Tongue (tissue), 1 donor: ENCODE measurements at regions not wholly inside any gene's neighbourhood (a gene's known extent, or its start where the extent isn't known, plus 50 kb on each side); places are given as distances from the start of the nearest gene placed in this dataset.

ENCODE experiments used
- DNase-seq: peaks from one replicate; pipeline ENCODE4 v3.0.0-alpha.2; 2015

- peak; percentile 58 for DNase-seq
These were observed 466.6 kb upstream of the COBL start for GRCh38 chr7:51783241-51783640.

DNA sequence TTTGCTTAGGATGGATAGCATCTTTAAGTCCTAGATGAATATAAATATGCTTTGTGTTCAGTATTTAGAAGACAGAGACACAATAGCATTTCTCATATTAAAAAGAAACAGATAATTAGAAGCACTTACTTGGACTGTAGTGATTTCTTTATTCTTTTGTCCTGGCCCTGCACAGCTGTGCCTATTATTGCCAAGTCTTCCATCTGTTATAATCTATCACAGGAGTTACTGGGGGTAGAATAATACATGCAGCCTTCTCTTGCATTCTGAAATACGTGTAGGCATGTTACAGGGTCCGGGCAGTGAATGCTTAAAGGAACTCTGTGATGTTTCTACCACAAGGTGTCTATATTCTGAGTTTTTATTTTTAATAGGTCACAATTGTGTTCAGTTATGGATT is 461.5 kb upstream of the COBL start:
- peak; percentile 77 for DNase-seq

GRCh38 chr7:51774178-51774577 is 457.6 kb upstream of the COBL start:
- no peak for DNase-seq

DNA sequence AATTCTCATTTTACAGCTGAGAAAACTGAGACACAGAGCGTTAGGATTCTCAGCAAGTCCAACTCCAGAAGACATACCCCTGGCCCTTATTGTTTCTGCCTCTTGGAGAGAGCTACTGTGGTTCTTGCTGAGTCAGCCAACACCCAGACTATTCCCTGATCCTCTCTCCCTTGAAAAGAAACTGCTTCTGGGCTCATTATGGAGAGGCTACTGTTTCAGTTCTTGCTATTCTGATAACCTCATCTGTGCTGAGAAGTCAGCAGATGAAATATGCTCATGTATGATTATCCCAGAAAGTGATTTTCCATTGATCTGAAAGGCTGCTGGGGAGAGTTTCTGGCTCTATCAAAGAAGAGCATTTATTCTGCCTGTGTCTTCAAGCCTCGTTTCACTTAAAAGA is 455.6 kb upstream of the COBL start:
- no peak for DNase-seq

DNA sequence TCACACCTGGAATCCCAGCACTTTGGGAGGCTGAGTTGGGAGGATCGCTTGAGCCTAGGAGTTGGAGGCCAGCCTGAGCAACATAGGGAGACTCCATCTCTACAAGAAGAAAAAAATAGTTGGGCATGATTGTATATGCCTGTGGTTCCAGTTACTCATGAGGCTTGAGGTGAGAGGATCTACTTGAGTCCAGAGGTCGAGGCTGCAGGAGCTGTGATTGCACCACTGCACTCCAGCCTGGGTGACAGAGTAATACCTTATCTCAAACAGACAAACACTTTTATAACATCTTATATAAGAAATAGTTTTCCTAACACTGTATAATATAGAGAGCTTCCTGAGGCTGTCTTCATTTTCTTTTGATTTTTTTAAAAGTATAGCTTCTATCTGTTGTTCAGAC is 448.4 kb upstream of the COBL start:
- DNase-seq, result no peak

GRCh38 chr7:51759985-51760384 is 443.4 kb upstream of the COBL start:
- DNase-seq, result no peak

DNA sequence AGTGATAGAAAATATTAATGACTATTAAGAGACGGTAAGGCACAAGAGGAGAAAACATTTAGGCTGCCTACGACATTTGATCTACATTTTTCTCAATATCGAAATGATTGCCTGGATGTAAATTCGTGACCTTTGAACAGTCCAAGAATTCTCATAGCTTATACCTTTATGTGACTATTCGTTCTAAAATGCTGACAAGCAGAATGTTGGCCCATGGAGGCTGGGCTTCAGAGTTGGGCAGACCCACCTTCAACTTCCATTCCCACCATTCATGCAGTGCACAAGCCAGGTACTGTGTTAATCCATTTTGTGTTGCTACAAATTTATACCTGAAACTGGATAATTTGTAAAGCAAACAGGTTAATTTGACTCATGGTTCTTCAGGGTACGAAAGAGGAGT is 441.4 kb upstream of the COBL start:
- no peak for DNase-seq

DNA sequence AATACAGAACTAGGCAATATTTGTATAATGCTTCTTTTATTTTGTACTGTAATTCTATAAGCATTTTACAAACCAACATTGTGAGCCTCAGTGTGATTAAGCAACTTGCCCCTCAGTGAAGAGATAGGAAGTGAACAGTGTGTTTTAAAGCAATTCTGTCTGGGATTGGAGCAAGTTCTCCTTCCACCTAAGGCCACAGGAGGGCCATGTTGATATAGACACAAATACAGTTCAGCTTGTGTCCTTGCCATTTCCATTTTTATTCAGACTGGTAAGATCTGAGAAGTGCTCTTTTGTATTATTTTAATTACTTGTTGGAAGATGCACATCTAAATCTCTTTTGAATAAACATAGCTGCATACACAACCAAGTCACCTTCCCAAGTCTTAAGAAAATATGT is 416.3 kb upstream of the COBL start:
- no peak for DNase-seq

GRCh38 chr7:51732116-51732515 is 415.5 kb upstream of the COBL start:
- no peak for DNase-seq

- no peak for DNase-seq
These were observed 414.5 kb upstream of the COBL start for GRCh38 chr7:51731075-51731474.

DNA sequence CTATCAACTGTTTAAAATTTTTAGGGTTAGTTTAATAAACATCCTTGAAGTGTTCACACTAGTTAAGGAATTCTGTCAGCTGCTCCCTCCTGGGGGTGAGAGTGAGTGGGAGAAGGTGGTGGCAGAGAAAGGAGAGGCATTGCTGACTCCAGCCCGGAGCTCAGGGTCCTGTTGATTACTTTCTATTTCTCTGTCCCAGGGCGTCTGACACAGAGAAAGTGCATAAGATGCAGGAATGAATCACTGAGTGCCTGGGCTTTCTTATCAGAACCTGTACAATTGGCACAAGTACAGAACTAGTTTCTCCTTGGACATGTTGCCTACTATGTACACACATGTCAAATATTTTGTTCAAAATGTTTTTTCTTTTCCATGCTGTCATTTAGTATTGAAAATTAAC is 410.8 kb upstream of the COBL start:
- no peak for DNase-seq

GRCh38 chr7:51706851-51707250 is 390.2 kb upstream of the COBL start:
- DNase-seq, result no peak

GRCh38 chr7:51705701-51706100 is 389.1 kb upstream of the COBL start:
- no peak for DNase-seq

GRCh38 chr7:51702673-51703072 is 386.1 kb upstream of the COBL start:
- no peak for DNase-seq

GRCh38 chr7:51701935-51702334 is 385.3 kb upstream of the COBL start:
- DNase-seq, result no peak

DNA sequence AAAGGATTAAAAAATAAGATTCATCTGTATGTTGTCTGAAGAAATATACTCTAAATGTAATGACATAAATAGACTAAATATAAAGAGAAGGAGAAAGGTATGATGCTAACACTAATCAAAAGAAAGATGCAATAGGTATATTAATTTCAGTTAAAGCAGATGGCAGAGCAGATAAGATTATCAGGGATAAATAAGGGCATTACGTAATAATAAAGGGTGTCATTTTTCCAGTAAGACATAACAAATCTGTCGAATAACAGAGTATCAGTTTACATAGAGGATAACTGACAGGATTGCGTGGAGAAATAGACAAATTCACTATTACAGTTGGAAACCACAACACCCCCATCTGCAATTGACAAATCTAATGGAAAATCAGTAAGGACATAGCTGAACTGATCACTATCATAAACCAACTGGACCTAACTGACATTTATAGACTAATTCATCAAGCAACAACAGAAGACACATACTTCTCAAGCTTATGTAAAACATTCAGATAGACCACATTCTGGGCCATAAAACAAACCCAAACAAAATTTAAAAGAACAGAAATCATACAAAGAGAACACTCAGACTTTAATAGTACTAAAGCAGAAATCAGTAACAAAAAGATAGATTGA is 384.1 kb upstream of the COBL start:
- DNase-seq, result no peak

DNA sequence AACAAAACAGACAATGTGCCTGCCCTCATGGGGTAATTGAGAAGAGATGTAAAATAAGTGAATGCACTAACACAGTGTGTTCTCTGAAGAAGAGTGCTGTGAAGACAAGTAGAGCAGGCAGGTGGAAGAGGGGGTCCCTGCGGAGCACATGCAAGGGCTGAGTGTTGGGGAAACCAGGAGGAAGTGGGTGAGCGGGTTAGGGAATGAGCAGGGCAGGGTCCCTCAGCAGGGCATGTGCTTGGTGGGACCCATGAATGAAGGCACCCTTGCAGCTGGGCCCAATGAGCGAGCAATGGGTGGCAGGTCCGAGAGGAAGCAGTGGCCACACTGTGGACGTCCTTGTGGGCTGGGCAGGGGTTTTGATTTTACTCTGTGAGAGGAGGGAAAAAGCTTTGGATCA is 376.6 kb upstream of the COBL start:
- no peak for DNase-seq

GRCh38 chr7:51689547-51689946 is 372.9 kb upstream of the COBL start:
- DNase-seq, result no peak

- no peak for DNase-seq
These were observed 369.2 kb upstream of the COBL start for GRCh38 chr7:51685794-51686193.

- no peak for DNase-seq
These were observed 364.2 kb upstream of the COBL start for GRCh38 chr7:51680594-51681399.

- no peak for DNase-seq
These were observed 362.7 kb upstream of the COBL start for GRCh38 chr7:51679358-51679757.

- DNase-seq, result no peak
These were observed 350.1 kb upstream of the COBL start for GRCh38 chr7:51666751-51667150.

- DNase-seq, result no peak
These were observed 349.7 kb upstream of the COBL start for GRCh38 chr7:51666266-51666665.

GRCh38 chr7:51665045-51665780 is 348.6 kb upstream of the COBL start:
- no peak for DNase-seq
